Loucy (cell line): ENCODE measurements at regions not wholly inside any gene's neighbourhood (a gene's known extent, or its start where the extent isn't known, plus 50 kb on each side); places are given as distances from the start of the nearest gene placed in this dataset.

Source experiments
- H2AFZ ChIP-seq: fragments of 200-600 bp; sonication (generic); 2 replicates; pipeline ENCODE4 v1.6.0; 2016; ENCODE audit warnings: antibody characterized with exemption, mild to moderate bottlenecking, low read length, moderate library complexity
- H3F3A ChIP-seq: fragments of 200-600 bp; 2 replicates; pipeline ENCODE4 v1.6.0; 2016; ENCODE audit warnings: antibody characterized with exemption, low read depth, mild to moderate bottlenecking
- H3K27me3 ChIP-seq: fragments of 200-600 bp; sonication (generic); 2 replicates; pipeline ENCODE4 v1.6.1; 2014; ENCODE audit warnings: low read length, mild to moderate bottlenecking; ENCODE audit not compliant: insufficient read depth, poor library complexity, severe bottlenecking
- H3K36me3 ChIP-seq: fragments of 200-600 bp; sonication (generic); 2 replicates; pipeline ENCODE4 v1.6.1; 2016; ENCODE audit warnings: low read length; ENCODE audit not compliant: insufficient read depth
- H3K4me1 ChIP-seq: fragments of 200-600 bp; sonication (generic); 2 replicates; pipeline ENCODE4 v1.5.1; 2014; ENCODE audit warnings: low read length, mild to moderate bottlenecking; ENCODE audit not compliant: insufficient read depth, poor library complexity, severe bottlenecking
- H3K4me2 ChIP-seq: fragments of 200-600 bp; sonication (generic); 2 replicates; pipeline ENCODE4 v1.6.0; 2014; ENCODE audit warnings: antibody characterized with exemption, low read length, low read depth, mild to moderate bottlenecking; ENCODE audit not compliant: poor library complexity, severe bottlenecking
- H3K4me3 ChIP-seq: fragments of 200-600 bp; sonication (generic); 2 replicates; pipeline ENCODE4 v1.5.1; 2014; ENCODE audit warnings: low read length, mild to moderate bottlenecking, mixed read lengths; ENCODE audit not compliant: poor library complexity, severe bottlenecking
- H3K79me2 ChIP-seq: fragments of 200-600 bp; sonication (generic); 2 replicates; pipeline ENCODE4 v1.6.1; 2014; ENCODE audit warnings: low read length; ENCODE audit not compliant: insufficient read depth
- H3K9ac ChIP-seq: fragments of 200-600 bp; sonication (generic); 2 replicates; pipeline ENCODE4 v1.6.0; 2014; ENCODE audit warnings: mild to moderate bottlenecking, low read depth, low read length, moderate library complexity; ENCODE audit not compliant: poor library complexity, severe bottlenecking
- H3K9me2 ChIP-seq: fragments of 200-600 bp; sonication (generic); replicated peaks from 2 replicates; pipeline ENCODE4 v1.6.1; 2016; ENCODE audit warnings: low read depth, low read length, mixed read lengths
- H3K9me3 ChIP-seq: fragments of 200-600 bp; sonication (generic); 2 replicates; pipeline ENCODE4 v1.6.1; 2014; ENCODE audit warnings: mild to moderate bottlenecking, antibody characterized with exemption, low read length, low read depth; ENCODE audit not compliant: insufficient read depth
- H4K20me1 ChIP-seq: fragments of 200-600 bp; sonication (generic); 2 replicates; pipeline ENCODE4 v1.6.0; 2014; ENCODE audit warnings: antibody characterized with exemption, low read length, mild to moderate bottlenecking; ENCODE audit not compliant: insufficient read depth, poor library complexity, severe bottlenecking
- EZH2phosphoT487 ChIP-seq: fragments of 200-600 bp; IDR thresholded peaks from 2 replicates; pipeline ENCODE4 v1.6.1; 2018; ENCODE audit warnings: antibody characterized with exemption, mild to moderate bottlenecking, moderate library complexity, borderline replicate concordance
- TF ChIP-seq, protein P1 (sequence below): fragments of 200-600 bp; sonication (generic); conservative IDR thresholded peaks from 2 replicates; pipeline ENCODE4 v1.5.1; 2014; ENCODE audit warnings: mild to moderate bottlenecking, antibody characterized with exemption, low read length

DNA sequence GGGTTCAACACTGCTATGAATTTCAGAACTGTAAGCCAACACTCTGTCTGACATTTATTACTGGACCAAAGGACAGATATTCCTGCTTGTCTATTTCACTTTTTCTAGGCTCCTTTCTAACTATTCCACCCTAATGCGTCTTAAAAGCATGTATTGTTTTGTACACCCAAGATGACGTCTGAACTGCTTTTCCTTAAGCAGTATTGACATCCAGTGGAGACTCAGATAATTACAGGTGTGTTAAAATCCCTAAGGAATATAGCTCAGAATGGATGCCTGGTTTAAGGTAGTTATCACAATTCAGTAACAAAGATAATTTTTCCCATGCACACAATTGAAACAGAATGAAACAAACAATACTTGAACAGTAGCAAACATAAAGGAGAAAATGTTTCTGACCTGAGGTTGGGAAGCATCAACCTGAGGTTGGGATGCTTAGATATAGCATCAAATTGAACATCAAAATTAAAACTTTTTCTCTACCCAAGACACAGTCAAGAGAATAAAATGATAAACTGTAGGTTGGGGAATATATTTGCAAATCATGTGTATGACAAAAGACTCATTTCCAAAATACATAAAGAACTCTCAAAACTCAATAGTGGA is 93.7 kb upstream of the PTPRR start:
- TF ChIP-seq, protein P1, sequence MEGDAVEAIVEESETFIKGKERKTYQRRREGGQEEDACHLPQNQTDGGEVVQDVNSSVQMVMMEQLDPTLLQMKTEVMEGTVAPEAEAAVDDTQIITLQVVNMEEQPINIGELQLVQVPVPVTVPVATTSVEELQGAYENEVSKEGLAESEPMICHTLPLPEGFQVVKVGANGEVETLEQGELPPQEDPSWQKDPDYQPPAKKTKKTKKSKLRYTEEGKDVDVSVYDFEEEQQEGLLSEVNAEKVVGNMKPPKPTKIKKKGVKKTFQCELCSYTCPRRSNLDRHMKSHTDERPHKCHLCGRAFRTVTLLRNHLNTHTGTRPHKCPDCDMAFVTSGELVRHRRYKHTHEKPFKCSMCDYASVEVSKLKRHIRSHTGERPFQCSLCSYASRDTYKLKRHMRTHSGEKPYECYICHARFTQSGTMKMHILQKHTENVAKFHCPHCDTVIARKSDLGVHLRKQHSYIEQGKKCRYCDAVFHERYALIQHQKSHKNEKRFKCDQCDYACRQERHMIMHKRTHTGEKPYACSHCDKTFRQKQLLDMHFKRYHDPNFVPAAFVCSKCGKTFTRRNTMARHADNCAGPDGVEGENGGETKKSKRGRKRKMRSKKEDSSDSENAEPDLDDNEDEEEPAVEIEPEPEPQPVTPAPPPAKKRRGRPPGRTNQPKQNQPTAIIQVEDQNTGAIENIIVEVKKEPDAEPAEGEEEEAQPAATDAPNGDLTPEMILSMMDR = peak; percentile 89
- no peak for TF ChIP-seq EZH2phosphoT487
- no peak overlapping the region for H3K4me3 ChIP-seq

DNA sequence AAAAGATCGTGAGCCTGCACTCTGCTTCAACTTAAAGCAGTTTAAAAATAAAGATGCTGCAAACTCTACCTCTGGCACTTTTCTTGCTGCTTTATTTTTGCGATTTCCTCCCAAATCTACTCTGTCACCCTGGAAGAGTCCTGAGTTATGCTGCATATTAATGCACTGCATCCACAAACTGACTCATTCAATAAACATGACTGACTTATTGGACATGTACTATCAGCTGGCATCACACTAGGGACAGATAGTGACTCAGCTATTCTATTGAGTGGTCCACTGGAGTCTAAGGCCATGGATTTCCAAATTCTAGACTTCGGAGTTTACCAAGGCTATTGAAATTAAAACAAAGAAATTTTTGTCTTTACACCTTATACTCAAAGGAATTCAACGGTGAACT is 90.7 kb upstream of the PTPRR start:
- H3K79me2 ChIP-seq = no peaks in the 10 kb centered on the region
- H3K9me2 ChIP-seq = no peaks in the 10 kb centered on the region
- no peak overlapping the region for H2AFZ ChIP-seq
- H3K4me2 ChIP-seq = no peak overlapping the region
- H3K4me3 ChIP-seq = no peak overlapping the region
- no peak for TF ChIP-seq EZH2phosphoT487
- TF ChIP-seq, protein P1 = no peak
- no peaks in the 10 kb centered on the region for H4K20me1 ChIP-seq
- peaks cover 77% of the 10 kb centered on the region for H3K4me1 ChIP-seq
- no peaks in the 10 kb centered on the region for H3K27me3 ChIP-seq
- peaks cover 9% of the 10 kb centered on the region for H3F3A ChIP-seq
- H3K36me3 ChIP-seq = no peaks in the 10 kb centered on the region
- no peak overlapping the region for H3K9ac ChIP-seq
- no peaks in the 10 kb centered on the region for H3K9me3 ChIP-seq

More for the DNA sequence above, 93.7 kb upstream of the PTPRR start:
- Histone ChIP-seq H3F3A (peaks cover 10% of the 10 kb centered on the region), H3K9me3 (no peaks in the 10 kb centered on the region), H3K36me3 (no peaks in the 10 kb centered on the region; the same call in 1 of the 2 replicates), H3K4me1 (peaks cover 82% of the 10 kb centered on the region), H3K9ac (peak overlapping the region; percentile 22), H3K9me2 (no peaks in the 10 kb centered on the region), H2AFZ (peak overlapping the region; percentile 87), H4K20me1 (no peaks in the 10 kb centered on the region), H3K4me2 (peak overlapping the region; percentile 32), H3K79me2 (no peaks in the 10 kb centered on the region), H3K27me3 (no peaks in the 10 kb centered on the region)

DNA sequence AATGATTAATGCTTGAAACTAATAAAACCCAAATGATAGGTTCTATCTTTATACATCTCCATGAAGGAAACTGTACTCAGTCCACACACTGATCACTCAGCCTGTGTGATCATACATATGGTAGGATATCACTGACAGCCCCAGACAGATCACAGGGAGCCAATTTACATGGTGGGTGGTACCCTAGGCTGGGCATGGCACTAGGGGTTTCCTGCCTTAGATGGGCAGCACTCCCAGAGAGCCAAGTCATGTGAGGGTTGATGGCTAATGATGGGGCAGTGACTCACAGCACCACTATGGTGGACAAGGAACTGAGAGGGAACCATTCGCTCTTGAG is 89.6 kb upstream of the PTPRR start:
- Histone ChIP-seq H3K4me1 (peaks cover 78% of the 10 kb centered on the region), H3K36me3 (no peaks in the 10 kb centered on the region), H2AFZ (0 out of 2 replicates have a peak overlapping the region, but pooled peaks have one; percentile 9), H3K9ac (peak overlapping the region; percentile 66), H3K4me2 (peak overlapping the region; percentile 63), H3K27me3 (no peaks in the 10 kb centered on the region), H3K79me2 (no peaks in the 10 kb centered on the region), H3K9me3 (no peaks in the 10 kb centered on the region), H3K9me2 (no peaks in the 10 kb centered on the region), H3F3A (peaks cover 8% of the 10 kb centered on the region), H4K20me1 (no peaks in the 10 kb centered on the region), H3K4me3 (no peak overlapping the region)
- TF ChIP-seq, protein P1 = no peak
- no peak for TF ChIP-seq EZH2phosphoT487
